Erythroblast (primary cell): ENCODE measurements at regions not wholly inside any gene's neighbourhood (a gene's known extent, or its start where the extent isn't known, plus 50 kb on each side); places are given as distances from the start of the nearest gene placed in this dataset.

Experiments
- GATA1 ChIP-seq: IDR thresholded peaks from 2 replicates; pipeline ENCODE4 v1.6.1; 2011; ENCODE audit warnings: low read depth, mild to moderate bottlenecking, control low read depth, low read length, moderate library complexity
- POLR2A ChIP-seq: IDR thresholded peaks from 2 replicates; pipeline ENCODE4 v1.6.1; 2011; ENCODE audit warnings: mild to moderate bottlenecking, low read length

DNA sequence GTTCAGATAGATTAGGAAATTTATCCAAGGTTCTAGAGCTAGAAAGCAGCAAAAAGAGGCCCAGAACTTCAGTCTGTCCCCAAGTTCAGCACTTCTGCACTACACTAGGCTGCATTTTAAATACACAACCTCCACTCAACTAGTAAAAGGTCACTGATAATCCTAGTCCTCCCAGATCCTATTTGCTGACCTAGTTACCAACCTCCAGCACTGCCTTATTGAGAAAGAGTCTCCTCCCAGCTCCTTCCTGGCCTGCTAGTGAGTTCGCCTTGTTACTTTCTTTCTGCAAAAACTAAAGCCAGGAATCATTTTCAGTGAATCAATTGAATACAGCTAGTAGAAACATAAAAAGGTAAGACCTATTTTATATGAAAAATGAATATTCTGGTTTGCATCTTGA, 84.1 kb upstream of the ZNF800 start:
- TF ChIP-seq GATA1: no peak
- TF ChIP-seq POLR2A: no peak
